OCI-LY3 (cell line): ENCODE measurements at regions not wholly inside any gene's neighbourhood (a gene's known extent, or its start where the extent isn't known, plus 50 kb on each side); places are given as distances from the start of the nearest gene placed in this dataset.

Experiments
- CTCF ChIP-seq: fragments of 200-600, 300-600 bp; sonication (generic); IDR thresholded peaks from 2 replicates; pipeline ENCODE4 v1.5.1; 2014; ENCODE audit warnings: antibody characterized with exemption, low read length, low read depth
- EZH2phosphoT487 ChIP-seq: fragments of 200-600 bp; shearing (Covaris generic); IDR thresholded peaks from 2 replicates; pipeline ENCODE4 v1.6.1; 2018; ENCODE audit warnings: antibody characterized with exemption, mixed run types, low read depth

GRCh38 chr10:4581929-4582328, 244.1 kb upstream of the AKR1E2 start:
- TF ChIP-seq CTCF (no peak), EZH2phosphoT487 (no peak)
